Anterior cingulate cortex (tissue), 58 donors: ENCODE measurements at regions not wholly inside any gene's neighbourhood (a gene's known extent, or its start where the extent isn't known, plus 50 kb on each side); places are given as distances from the start of the nearest gene placed in this dataset.
"Not testable (repeated sequence)": the region's sequence is repeated elsewhere in the genome, so short reads cannot be mapped to it uniquely, and the experiment has no call there.

Experiments
- DNase-seq, 58 donors: peaks; one replicate each; lab custom pipeline; 2025; lab: John Stamatoyannopoulos, UW

DNA sequence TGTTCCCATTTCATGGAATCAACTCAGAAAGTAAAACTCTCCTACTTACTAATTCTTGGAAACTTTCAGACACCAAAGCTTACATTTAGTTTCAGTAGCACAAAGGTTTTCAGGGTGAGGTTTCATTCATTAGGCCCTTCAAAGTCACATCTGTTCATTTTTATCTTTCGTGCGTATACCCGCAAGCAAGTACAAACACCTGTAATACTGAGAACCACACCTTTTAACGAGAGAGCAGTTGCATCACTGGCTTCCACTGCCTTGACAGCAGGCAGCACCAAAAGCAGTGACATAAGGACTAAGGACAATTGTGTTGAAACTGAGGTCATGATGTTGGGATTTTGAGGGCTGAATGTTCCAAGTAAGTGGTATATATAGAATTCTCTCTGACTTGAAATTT lies 60.5 kb downstream of the GOLGA6L22 start:
- DNase-seq, result not testable (repeated sequence)

DNA sequence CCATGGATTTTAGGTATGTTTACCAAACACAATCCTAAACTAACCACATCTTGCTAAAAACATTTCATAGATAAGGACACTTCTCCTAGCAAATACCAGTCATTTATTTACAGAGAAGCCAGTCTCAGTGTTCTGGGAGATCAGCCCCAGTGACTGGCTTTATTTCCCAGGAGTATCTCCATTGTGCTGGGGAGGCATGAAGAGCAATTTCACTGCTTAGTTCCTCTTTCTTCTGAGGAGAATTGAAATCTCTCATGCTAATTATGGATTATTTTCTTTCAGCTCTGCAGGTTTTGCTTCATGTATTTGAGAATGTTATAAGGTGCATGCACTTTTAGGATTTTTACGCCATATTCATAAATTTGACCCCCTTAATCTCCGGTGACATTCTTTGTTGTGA lies 67.8 kb downstream of the GOLGA6L22 start:
- DNase-seq, result not testable (repeated sequence)

DNA sequence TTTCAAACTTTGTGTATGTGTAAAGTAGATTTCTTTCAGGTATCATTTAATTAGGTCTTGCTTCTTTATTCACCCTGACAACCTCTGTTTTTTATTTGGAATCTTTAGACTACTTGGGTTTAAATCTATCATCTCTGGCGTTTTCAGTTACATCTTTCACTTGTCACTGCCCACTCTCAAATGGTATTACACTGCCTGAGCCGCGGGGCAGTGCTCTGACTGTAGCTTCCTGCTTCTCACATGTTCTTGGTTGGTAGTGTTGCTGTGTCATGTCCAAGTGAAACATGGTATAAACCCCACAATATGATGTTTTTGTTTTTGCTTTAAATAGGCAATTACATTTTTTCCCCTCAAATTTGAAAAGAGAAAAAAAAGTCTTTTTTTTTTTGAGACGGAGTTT lies 68.3 kb downstream of the GOLGA6L22 start:
- DNase-seq, result not testable (repeated sequence)

DNA sequence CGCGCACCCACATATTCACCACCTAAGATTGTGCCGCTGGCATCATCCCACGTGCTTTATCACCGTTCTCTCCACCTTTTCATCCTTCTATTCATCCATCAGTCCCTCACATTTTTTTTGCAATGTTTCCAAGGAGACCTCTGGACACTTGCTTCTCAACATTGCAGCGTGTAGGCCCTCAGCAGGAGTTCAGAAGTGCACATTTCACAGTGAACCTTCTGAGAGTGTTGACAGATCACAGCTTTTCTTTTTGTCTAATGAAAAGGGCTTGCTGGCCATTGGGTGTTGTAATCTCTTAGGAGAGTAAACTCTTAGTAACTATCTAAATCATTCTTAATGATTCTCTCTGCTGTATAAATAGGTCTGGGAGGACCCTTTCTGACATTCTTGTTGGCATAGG lies 70.5 kb downstream of the GOLGA6L22 start:
- not testable (repeated sequence) for DNase-seq

DNA sequence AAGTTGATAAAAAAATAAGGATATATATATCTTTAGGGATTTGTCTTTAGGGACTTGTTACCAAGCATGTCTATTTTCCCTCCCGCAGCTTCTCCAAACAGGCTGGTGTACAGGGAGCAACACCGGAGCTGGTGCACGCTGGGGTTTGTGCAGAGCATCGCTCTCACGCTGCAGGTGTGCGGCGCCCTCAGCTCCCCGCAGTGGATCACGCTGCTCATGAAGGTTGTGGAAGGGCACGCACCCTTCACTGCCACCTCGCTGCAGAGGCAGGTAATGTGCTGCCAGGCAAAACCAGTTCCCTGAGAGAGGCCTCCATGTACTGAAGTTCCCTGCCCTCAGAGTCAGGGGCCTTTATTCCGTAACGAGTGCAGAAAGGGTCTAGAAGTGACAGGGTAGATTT lies 101.0 kb downstream of the GOLGA6L22 start:
- DNase-seq, result not testable (repeated sequence)

DNA sequence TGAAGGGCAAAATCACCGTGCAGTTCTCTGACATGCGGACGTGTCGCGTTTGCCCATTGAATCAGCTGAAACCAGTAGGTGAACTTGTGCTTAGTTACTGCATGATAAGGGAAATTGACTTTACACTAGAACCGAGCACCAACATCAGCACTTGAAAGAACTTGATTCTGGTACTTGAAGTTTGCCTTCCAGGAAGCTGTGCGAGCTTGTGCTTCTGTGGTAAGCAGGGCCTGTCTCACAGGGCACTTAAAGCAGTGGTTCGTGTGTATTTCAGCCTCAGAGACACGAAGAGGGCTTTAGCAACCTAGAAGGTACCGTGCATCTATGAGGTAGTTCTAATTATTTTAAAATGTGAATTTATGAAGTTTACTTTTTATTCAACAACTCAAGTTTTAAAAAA lies 103.0 kb downstream of the GOLGA6L22 start:
- not testable (repeated sequence) for DNase-seq

DNA sequence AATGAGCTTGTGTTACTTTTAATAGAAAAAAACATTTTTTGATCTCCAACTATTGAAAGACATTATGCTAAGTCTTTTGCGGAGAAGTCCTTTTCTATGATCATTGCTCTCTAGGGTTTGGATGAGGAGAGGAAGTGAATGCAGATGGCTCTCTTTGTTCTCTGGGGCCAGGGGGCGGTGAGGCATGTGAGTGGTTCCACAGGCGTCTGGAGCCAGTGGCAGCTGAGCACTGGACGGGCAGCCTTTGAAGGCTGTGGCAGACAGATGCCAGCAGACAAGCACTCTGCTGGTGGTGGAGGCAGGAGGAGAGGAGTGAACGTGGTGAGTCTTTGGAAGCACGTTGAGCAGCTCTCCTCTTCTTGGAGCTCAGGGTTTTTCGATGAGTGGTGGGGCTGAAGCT lies 107.8 kb downstream of the GOLGA6L22 start:
- DNase-seq, result not testable (repeated sequence)

DNA sequence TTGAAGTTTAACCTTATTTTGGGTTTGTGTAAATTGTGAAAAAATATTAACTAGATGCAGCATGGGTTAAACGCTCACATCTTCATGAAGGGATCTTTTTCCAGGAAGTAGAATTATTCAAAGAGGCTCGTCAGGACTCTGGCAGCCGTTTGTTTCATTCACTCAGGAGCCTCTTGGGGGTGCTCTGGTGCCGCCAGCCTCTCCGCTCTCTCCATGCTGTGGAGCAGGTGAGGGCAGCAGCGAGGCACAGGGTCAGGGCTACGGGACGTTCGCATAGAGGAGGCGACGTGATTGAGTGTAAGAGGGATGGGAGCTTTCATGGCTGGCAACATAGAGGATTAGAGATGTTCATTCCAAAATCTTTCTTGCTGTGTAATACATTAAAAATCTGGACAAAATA lies 110.8 kb downstream of the GOLGA6L22 start:
- DNase-seq, result not testable (repeated sequence)

DNA sequence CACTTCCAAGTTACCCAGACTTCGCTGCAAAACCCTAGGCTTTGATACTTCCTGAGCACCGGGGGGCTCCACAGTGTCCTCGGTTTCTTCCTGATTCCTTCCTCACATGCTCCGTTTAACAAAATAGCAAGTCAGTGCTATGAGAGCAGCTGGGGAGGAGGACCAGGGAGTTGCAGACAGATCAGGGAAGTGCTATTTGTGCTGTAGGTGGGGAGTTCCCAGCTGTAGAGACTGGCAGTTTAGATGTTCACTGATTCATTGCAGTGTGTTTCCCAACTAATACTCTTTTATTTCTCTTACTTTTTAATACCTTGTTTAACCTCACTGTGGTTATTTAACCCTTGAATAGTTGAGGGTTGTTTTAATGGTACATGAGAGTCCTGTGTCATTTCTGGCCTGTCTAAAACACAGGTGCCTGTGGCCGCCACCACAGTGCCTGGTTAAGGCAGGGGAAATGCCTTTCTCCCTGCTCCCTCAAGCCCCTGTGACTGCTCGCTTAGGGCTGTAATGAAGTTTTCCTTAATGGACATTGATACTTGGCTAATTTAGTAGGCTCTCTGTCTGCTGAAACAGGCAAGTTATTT lies 113.5 kb downstream of the GOLGA6L22 start:
- not testable (repeated sequence) for DNase-seq

DNA sequence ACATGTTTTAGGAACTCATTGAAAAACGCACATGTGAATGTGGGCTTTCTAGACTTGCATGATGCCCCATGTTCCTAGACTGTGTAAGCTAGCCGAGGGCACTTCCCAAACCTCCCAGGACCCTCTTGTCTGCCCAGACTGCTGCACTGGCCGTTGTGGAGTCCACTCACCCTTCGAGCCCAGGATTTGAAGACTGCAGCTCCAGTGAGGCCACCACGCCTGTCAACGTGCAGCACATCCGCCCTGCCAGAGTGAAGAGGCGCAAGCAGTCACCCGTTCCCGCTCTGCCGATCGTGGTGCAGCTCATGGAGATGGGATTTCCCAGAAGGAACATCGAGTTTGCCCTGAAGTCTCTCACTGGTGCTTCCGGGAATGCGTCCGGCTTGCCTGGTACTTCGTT lies 114.1 kb downstream of the GOLGA6L22 start:
- not testable (repeated sequence) for DNase-seq

DNA sequence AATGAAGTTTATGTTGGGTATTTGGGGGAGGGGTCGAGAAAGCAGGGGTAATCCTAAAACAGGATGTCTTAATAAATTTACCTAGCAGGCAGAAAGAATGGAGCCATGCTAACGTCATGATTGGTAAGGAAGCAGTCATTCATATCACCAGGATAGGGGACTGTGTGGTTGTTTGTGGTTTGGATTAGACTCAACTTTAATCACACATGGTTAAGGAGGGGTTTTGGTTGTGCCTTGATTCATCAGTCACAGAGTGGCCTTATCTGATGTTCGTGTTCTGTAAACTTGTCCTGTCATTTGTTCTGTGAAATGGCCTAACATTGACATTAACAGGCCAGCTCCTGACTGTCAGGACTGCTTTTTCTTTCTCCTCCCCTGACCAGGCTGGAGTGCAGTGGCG lies 119.1 kb downstream of the GOLGA6L22 start:
- not testable (repeated sequence) for DNase-seq

DNA sequence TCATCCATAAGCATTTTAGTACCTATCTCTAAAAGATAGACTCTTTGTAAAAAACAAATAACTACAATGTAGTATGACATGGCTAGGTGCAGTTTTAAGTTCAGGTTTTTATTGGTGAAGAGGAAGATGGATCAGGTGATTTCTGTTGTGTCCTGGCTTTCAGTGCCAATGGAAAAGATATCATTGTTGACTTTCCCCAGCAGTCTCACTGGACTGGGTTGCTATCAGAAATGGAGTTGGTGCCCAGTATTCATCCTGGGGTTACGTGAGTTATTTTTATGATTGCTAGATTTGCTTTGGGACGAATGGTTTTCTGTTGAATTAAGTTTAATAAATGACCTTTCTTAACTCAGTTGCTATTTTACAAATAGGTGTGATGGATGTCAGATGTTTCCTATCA lies 120.5 kb downstream of the GOLGA6L22 start:
- not testable (repeated sequence) for DNase-seq

DNA sequence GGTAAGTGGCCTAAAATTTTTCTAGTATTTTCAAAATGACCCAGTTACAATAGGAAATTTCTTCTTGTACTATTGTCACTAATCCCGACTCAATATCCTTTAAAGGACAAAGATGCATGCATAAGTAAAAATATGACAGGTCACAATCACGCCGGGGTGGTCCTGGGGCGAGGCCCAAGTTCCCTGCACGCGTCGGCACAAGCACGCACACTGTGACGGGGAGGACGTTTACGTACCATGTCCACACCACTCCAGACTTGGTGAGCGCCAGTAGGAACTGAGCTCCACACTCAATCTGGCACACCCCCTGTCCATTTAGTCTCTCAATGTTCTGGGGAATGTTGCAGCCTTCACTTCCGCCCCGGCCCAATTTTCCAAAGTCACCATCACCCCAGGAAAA lies 128.7 kb downstream of the GOLGA6L22 start:
- DNase-seq, result not testable (repeated sequence)

DNA sequence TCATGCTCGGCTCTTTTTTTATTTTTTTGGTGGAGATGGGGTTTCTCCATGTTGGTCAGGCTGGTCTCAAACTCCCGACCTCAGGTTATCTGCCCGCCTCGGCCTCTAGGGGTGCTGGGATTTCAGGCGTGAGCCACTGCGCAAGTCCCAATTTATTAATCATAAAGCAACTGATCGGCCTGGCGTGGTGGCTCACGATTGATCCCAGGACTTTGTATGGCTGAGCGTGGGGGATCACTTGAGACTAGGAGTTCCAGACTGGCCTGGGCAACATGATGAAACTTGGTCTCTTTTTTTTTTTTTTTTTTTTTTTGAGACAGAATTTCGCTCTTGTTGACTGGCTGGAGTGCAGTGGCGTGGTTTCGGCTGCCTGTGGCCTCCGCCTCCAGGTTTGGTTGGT lies 139.8 kb downstream of the GOLGA6L22 start:
- not testable (repeated sequence) for DNase-seq

DNA sequence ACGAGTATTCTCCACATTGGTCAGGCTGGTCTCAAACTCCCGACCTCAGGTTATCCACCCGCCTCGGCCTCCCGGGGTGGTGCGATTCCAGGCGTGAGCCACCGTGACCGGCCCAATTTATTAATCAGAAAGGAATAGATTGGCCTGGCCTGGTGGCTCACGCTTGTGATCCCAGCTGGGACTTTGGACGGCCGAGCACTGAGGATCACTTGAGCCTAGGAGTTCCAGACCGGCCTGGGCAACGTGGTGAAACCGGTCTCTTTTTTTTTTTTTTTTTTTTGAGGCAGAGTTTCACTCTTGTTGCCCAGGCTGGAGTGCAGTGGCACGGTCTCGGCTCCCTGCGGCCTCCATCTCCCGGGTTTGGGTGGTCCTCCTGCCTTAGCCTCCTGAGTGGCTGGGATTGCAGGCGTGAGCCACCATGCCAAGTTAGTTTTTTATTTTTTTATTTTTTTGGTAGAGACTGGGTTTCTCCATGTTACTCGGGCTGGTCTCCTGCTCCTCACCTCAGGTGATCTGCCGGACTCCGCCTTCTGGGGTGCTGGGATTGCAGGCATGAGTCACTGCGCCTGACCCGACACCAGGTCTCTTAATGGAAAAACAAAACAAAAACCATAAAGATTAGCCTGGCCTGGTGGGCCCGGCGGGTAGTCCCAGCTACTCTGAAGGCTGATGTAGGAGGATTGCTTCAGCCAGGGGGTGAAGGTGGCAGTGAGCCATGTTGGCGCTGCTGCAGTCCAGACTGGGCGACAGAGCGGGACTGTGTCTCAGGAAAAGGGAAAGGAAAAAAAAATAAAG lies 141.0 kb downstream of the GOLGA6L22 start:
- DNase-seq, result not testable (repeated sequence)

DNA sequence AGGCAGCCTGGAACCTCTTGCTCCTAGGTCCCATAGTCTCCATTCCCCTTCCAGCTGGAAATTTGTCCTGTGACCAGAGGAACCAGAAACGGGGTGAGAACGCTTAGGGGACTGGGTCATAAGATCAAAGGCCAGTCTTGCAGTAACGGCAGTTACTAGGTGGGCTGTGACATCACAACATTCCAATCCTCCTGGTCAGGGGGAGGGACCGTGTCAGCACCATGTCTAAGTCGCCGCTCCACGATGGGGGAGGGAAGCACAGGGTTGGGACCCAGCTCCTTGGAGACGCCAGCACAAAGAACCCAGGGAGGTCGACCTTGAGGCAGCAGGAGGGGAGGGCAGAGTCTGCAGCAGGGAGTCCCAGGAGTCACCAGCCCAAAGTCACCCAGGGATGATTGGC lies 158.3 kb downstream of the GOLGA6L22 start:
- DNase-seq, result not testable (repeated sequence)

DNA sequence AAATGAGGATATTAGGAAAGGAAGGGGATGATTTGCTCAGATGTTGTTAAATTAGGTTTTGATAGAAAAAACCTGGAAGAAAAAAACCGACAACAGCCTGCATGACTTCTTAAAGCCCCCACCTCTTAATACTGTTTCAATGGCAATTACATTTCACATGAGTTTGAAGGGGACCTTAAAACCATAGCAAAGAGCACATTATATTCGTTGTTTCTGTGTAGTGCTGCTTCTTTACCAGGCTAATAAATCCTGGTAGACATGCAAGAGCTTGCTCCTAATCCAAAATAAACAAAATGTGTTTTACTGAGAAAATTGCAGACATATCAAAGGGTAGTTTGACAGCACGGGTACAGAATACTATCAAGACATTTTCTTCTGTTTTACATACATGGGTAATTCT lies 154.7 kb upstream of the NIPA1 start:
- not testable (repeated sequence) for DNase-seq

DNA sequence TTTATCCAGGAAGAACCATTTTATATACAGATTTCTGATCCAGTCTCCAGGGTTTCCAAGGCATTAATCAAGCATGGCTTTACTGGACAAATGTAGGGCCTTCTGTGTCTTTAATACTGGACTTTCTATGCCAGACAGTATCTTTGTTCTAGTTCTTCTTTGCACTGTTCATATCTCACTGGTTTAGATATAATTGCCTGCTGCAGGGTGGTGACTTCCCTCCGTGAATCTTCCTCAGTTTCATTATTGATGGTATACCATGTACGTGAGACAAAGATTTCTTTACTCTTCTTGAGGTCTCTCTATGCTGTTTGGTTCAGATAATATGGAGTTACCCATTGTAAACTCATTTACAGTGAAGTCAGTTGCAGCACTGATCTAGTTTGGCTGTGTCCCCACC lies 146.5 kb upstream of the NIPA1 start:
- not testable (repeated sequence) for DNase-seq

DNA sequence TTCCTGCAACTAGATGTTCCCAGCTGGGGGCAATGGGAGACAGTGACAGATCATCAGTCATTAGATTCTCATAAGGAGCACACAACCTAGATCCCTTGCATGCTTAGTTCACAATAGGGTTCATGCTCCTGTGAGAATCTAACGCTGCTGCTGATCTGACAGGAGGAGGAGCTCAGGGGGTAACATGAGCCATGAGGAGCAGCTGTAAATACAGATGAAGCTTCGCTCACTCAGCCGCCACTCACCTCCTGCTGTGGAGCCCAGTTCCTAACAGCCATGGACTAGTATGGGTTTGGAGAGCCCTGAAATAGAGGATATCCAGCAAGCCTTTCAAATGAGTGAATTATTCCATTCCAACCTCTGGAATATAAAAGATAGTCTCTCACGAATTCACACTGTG lies 137.0 kb upstream of the NIPA1 start:
- not testable (repeated sequence) for DNase-seq

DNA sequence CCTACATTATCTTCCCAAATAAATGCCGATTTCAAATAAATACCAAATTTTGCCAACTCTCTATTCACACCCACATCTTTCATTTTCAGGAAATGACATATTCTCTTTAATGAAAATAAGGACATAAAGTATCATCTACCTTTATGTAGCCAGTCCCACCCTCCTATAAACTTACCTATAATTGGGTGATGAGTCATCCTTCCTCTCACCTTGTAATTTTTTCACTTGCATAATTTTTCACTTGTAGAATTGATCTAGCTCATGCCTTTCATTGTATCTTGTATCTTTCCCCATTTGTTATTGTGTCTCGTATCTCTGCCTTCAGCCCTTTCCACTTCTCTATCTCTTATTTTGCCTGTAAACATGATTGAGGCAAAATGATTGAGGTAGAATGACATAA lies 135.3 kb upstream of the NIPA1 start:
- DNase-seq, result not testable (repeated sequence)

DNA sequence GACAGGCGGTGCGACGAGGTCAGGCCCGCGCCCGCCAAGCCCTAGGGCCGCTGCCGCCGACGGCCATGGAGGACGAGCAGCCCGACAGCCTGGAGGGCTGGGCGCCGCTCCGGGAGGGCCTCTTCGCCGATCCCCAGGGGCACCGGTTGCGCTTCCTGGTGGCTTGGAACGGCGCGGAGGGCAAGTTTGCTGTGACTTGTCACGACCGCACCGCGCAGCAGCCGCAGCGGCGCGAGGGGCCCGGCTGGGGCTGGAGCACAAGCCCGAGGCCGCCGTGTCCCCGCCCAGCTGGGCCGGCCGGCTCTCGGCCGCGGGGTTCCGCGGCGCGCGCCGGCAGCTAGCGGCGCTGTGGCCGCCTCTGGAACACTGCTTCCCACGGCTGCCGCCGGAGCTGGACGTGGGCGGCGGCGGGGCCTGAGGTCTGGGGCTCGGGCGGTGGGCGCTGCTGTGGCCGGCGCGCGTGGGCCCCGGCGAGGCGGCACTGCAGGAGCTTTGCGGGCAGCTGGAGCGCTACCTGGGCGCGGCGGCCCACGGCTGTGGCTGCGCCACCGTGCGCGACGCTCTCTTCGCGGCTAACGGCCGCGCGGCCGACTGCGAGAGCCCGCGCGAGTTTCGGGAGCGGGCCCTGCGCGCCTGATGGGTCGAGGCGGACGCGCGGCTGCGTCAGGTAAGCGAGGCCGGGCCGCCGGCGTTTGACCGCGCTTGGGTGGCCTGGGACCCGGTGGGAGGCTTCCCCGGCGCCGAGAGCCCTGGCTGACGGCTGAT lies 122.0 kb upstream of the NIPA1 start:
- DNase-seq, result peak in 31 of 58 donors; percentile 3 to 59 (median 28)
